Natural killer cell (primary cell): ENCODE measurements at regions not wholly inside any gene's neighbourhood (a gene's known extent, or its start where the extent isn't known, plus 50 kb on each side); places are given as distances from the start of the nearest gene placed in this dataset.

Source experiments
- ATAC-seq, 3 donors: fragments of 150-1000 bp in 2 of 3; fragments of 200-7000 bp in 1 of 3; cut with Tn5 transposase; 1 replicate in 1 of 3; 2 replicates in 2 of 3; pipeline ENCODE4 v1.10.0; 2021; ENCODE audit warnings: mild to moderate bottlenecking in 2 of 3, moderate library complexity in 2 of 3
- DNase-seq, 2 donors: peaks; one replicate each; pipeline versions ENCODE4 v3.0.0 to v3.0.0-alpha.2; 2013 to 2021; ENCODE audit warnings: mixed read lengths in 1 of 2
- H3K27ac ChIP-seq: one replicate; pipeline ENCODE4 v1.5.1; 2013; ENCODE audit warnings: mild to moderate bottlenecking, low read length
- H3K27me3 ChIP-seq: one replicate; pipeline ENCODE4 v1.6.1; 2013; ENCODE audit warnings: low read length; ENCODE audit not compliant: control insufficient read depth, insufficient read depth
- H3K36me3 ChIP-seq: one replicate; pipeline ENCODE4 v1.6.1; 2013; ENCODE audit warnings: low read length; ENCODE audit not compliant: control insufficient read depth, insufficient read depth
- H3K4me1 ChIP-seq: one replicate; pipeline ENCODE4 v1.6.1; 2013; ENCODE audit warnings: low read length; ENCODE audit not compliant: control insufficient read depth, insufficient read depth
- H3K4me3 ChIP-seq: one replicate; pipeline ENCODE4 v1.5.1; 2013; ENCODE audit warnings: low read length
- H3K9me3 ChIP-seq: one replicate; pipeline ENCODE4 v1.6.1; 2013; ENCODE audit warnings: low read length; ENCODE audit not compliant: control insufficient read depth, insufficient read depth
- H3K27ac Mint-ChIP-seq, 2 donors: one replicate each; pipeline ENCODE4 v1.8.0; 2022; ENCODE audit warnings: mild to moderate bottlenecking in 2 of 2, mixed read lengths in 2 of 2, moderate library complexity in 1 of 2
- H3K27me3 Mint-ChIP-seq, 2 donors: one replicate each; pipeline ENCODE4 v1.8.0; 2022; ENCODE audit warnings: low read depth in 2 of 2, mixed read lengths in 2 of 2
- H3K36me3 Mint-ChIP-seq: one replicate; pipeline ENCODE4 v1.8.0; 2022; ENCODE audit warnings: mixed read lengths
- H3K4me1 Mint-ChIP-seq, 2 donors: one replicate each; pipeline ENCODE4 v1.8.0; 2022; ENCODE audit warnings: mixed read lengths in 2 of 2
- H3K4me3 Mint-ChIP-seq: one replicate; pipeline ENCODE4 v1.8.0; 2022; ENCODE audit warnings: mild to moderate bottlenecking, moderate library complexity, mixed read lengths
- H3K9me3 Mint-ChIP-seq, 2 donors: one replicate each; pipeline ENCODE4 v1.8.0; 2022; ENCODE audit warnings: mixed read lengths in 2 of 2
- CTCF ChIP-seq: fragments of 200-600 bp; IDR thresholded peaks from one replicate; pipeline ENCODE4 v1.8.0; 2022; ENCODE audit warnings: antibody characterized with exemption
- WGBS: methylation state at CpG from one replicate; pipeline ENCODE4 v1.1.7; 2013; ENCODE audit warnings: missing lambda C conversion rate; ENCODE audit not compliant: insufficient coverage; 5-methylcytosine and 5-hydroxymethylcytosine counted together
- intact Hi-C: fragments of 100-400 bp; cut with micrococcal nuclease; formaldehyde crosslinking; loops from one replicate; pipeline ENCODE4 v1.14.2; 2022

GRCh38 chr5:4086081-4086480 lies 490.4 kb downstream of the IRX1 start:
- whole genome bisulfite sequencing = 79% methylated on average over 4 of the region's 4 CpGs

GRCh38 chr5:4087110-4087509 lies 491.5 kb downstream of the IRX1 start:
- Mint-ChIP-seq H3K27ac (no peak overlapping the region), H3K4me3 (no peak overlapping the region), H3K4me1 (no peaks in the 10 kb centered on the region), H3K9me3 (no peaks in the 10 kb centered on the region), H3K27me3 (no peaks in the 10 kb centered on the region), H3K36me3 (no peaks in the 10 kb centered on the region)
- DNase-seq (no peak), ATAC-seq (no peak)
- intact Hi-C loops = no loop called here
- Histone ChIP-seq H3K4me3 (no peak overlapping the region), H3K36me3 (no peaks in the 10 kb centered on the region), H3K4me1 (no peaks in the 10 kb centered on the region), H3K27ac (no peak overlapping the region), H3K27me3 (no peaks in the 10 kb centered on the region), H3K9me3 (peaks cover 8% of the 10 kb centered on the region)
- no peak for TF ChIP-seq CTCF
- whole genome bisulfite sequencing = 82% methylated on average over 7 of the region's 8 CpGs

More at GRCh38 chr5:4086081-4086480, 490.4 kb downstream of the IRX1 start:
- TF ChIP-seq CTCF = no peak
- peaks cover 6% of the 10 kb centered on the region for H3K9me3 ChIP-seq
- Mint-ChIP-seq H3K27me3 (no peaks in the 10 kb centered on the region), H3K4me3 (no peak overlapping the region), H3K27ac (no peak overlapping the region), H3K4me1 (no peaks in the 10 kb centered on the region), H3K36me3 (no peaks in the 10 kb centered on the region), H3K9me3 (no peaks in the 10 kb centered on the region)
- H3K27me3 ChIP-seq = no peaks in the 10 kb centered on the region
- no peak overlapping the region for H3K27ac ChIP-seq
- H3K36me3 ChIP-seq = no peaks in the 10 kb centered on the region
- no peak overlapping the region for H3K4me3 ChIP-seq
- ATAC-seq = no peak
- no peaks in the 10 kb centered on the region for H3K4me1 ChIP-seq
- intact Hi-C loops = no loop called here
- no peak for DNase-seq

GRCh38 chr5:4089087-4089486 lies 493.5 kb downstream of the IRX1 start:
- Mint-ChIP-seq H3K27me3 (no peaks in the 10 kb centered on the region), H3K9me3 (no peaks in the 10 kb centered on the region), H3K36me3 (no peaks in the 10 kb centered on the region), H3K27ac (no peak overlapping the region), H3K4me1 (peaks cover 3 to 4% of the 10 kb centered on the region in 2 donors), H3K4me3 (no peak overlapping the region)
- H3K9me3 ChIP-seq = peaks cover 8% of the 10 kb centered on the region
- DNase-seq = no peak
- H3K36me3 ChIP-seq = no peaks in the 10 kb centered on the region
- H3K4me3 ChIP-seq = no peak overlapping the region
- ATAC-seq = peak in 1 of 3 donors; percentile 63
- WGBS = 100% methylated on average over 1 of the region's 1 CpG
- intact Hi-C loops = no loop called here
- no peak for TF ChIP-seq CTCF
- no peaks in the 10 kb centered on the region for H3K27me3 ChIP-seq
- no peaks in the 10 kb centered on the region for H3K4me1 ChIP-seq
- H3K27ac ChIP-seq = no peak overlapping the region

- peaks cover 6% of the 10 kb centered on the region for H3K9me3 ChIP-seq
- H3K4me1 Mint-ChIP-seq = peaks cover 11 to 12% of the 10 kb centered on the region in 2 donors
- no peaks in the 10 kb centered on the region for H3K27me3 ChIP-seq
- DNase-seq (no peak), ATAC-seq (no peak)
- H3K4me3 ChIP-seq = no peak overlapping the region
- no peak overlapping the region for H3K27ac Mint-ChIP-seq
- no peaks in the 10 kb centered on the region for H3K27me3 Mint-ChIP-seq
- H3K9me3 Mint-ChIP-seq = no peaks in the 10 kb centered on the region
- intact Hi-C loops = no loop called here
- no peaks in the 10 kb centered on the region for H3K4me1 ChIP-seq
- no peaks in the 10 kb centered on the region for H3K36me3 Mint-ChIP-seq
- WGBS = 89% methylated on average over 15 of the region's 15 CpGs
- no peak overlapping the region for H3K27ac ChIP-seq
- no peak overlapping the region for H3K4me3 Mint-ChIP-seq
- TF ChIP-seq CTCF = no peak
- no peaks in the 10 kb centered on the region for H3K36me3 ChIP-seq
These were observed 497.6 kb downstream of the IRX1 start for GRCh38 chr5:4093236-4093635.
